ENCODE measurements at regions not wholly inside any gene's neighbourhood (a gene's known extent, or its start where the extent isn't known, plus 50 kb on each side); places are given as distances from the start of the nearest gene placed in this dataset.

DNA sequence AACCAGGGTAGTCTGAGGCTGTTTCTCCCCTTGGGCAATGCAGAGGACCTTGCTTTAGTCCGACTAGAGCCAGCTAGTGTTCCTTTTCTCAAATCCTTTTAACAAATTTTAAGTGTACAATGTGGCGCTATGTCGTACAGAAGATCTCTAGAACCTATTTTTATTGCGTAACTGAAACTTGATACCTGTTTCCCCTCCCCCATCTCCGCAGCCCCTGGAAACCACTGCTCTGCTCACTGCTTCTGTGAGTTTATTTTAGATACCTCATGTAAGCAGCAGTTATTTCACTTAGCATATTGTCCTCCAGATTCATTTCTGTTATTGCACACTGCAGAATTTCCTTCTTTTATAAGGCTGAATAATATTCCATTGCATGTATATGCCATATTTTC, 1092.3 kb downstream of the AACS start:
- no TSS peak for BruUV-seq (replicated peaks)
- no peak overlapping the region for H3K4me3 ChIP-seq (ENCODE audit: low read depth, low read length, poor library complexity, severe bottlenecking)
- POLR2A ChIA-PET, result no interaction called here

GRCh38 chr12:126159139-126159538, 1093.9 kb downstream of the AACS start:
- no peak for TF ChIP-seq EZH2phosphoT487 (IDR thresholded peaks at IDR 0.05; ENCODE audit: borderline replicate concordance, low read depth, low read length)
- TF ChIP-seq, protein P1, sequence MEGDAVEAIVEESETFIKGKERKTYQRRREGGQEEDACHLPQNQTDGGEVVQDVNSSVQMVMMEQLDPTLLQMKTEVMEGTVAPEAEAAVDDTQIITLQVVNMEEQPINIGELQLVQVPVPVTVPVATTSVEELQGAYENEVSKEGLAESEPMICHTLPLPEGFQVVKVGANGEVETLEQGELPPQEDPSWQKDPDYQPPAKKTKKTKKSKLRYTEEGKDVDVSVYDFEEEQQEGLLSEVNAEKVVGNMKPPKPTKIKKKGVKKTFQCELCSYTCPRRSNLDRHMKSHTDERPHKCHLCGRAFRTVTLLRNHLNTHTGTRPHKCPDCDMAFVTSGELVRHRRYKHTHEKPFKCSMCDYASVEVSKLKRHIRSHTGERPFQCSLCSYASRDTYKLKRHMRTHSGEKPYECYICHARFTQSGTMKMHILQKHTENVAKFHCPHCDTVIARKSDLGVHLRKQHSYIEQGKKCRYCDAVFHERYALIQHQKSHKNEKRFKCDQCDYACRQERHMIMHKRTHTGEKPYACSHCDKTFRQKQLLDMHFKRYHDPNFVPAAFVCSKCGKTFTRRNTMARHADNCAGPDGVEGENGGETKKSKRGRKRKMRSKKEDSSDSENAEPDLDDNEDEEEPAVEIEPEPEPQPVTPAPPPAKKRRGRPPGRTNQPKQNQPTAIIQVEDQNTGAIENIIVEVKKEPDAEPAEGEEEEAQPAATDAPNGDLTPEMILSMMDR (conservative IDR thresholded peaks at IDR 0.05; ENCODE audit: low read length), result no peak
- CTCF ChIA-PET (ENCODE audit: unreplicated experiment), result no interaction called here
- Histone ChIP-seq H3K79me2 (ENCODE audit: insufficient read depth, low read depth, low read length) (no peaks in the 10 kb centered on the region), H4K20me1 (ENCODE audit: insufficient read depth, low read length) (no peaks in the 10 kb centered on the region), H3K27ac (ENCODE audit: low read depth, low read length, poor library complexity, severe bottlenecking) (no peak overlapping the region), H3K4me1 (ENCODE audit: insufficient read depth, low read length, poor library complexity, severe bottlenecking) (no peaks in the 10 kb centered on the region), H2AFZ (ENCODE audit: low read length) (no peak overlapping the region), H3K36me3 (ENCODE audit: insufficient read depth, low read length) (no peaks in the 10 kb centered on the region), H3K4me2 (ENCODE audit: low read length) (no peak overlapping the region), H3K4me3 (ENCODE audit: low read depth, low read length, poor library complexity, severe bottlenecking) (no peak overlapping the region), H3K9me3 (ENCODE audit: low read length) (no peaks in the 10 kb centered on the region), H3K9me2 (ENCODE audit: insufficient read depth, low read length) (no peaks in the 10 kb centered on the region)
- BruUV-seq (replicated peaks), result no TSS peak
- intact Hi-C loops (cut with micrococcal nuclease; ENCODE audit: unreplicated experiment), result no loop called here
- no peak for DNase-seq (ENCODE audit: low spot score)
- POLR2A ChIA-PET, result no interaction called here

More for the DNA sequence above, 1092.3 kb downstream of the AACS start:
- TF ChIP-seq EZH2phosphoT487 (IDR thresholded peaks at IDR 0.05; ENCODE audit: borderline replicate concordance, low read depth, low read length), result no peak
- TF ChIP-seq, protein P1 (conservative IDR thresholded peaks at IDR 0.05; ENCODE audit: low read length), result no peak
- intact Hi-C loops (cut with micrococcal nuclease; ENCODE audit: unreplicated experiment), result no loop called here
- Histone ChIP-seq H3K79me2 (ENCODE audit: insufficient read depth, low read depth, low read length) (no peaks in the 10 kb centered on the region), H4K20me1 (ENCODE audit: insufficient read depth, low read length) (no peaks in the 10 kb centered on the region), H3K9me3 (ENCODE audit: low read length) (no peaks in the 10 kb centered on the region), H3K27ac (ENCODE audit: low read depth, low read length, poor library complexity, severe bottlenecking) (no peak overlapping the region), H3K9me2 (ENCODE audit: insufficient read depth, low read length) (no peaks in the 10 kb centered on the region), H3K4me2 (ENCODE audit: low read length) (no peak overlapping the region), H2AFZ (ENCODE audit: low read length) (no peak overlapping the region), H3K36me3 (ENCODE audit: insufficient read depth, low read length) (no peaks in the 10 kb centered on the region), H3K4me1 (ENCODE audit: insufficient read depth, low read length, poor library complexity, severe bottlenecking) (no peaks in the 10 kb centered on the region)
- CTCF ChIA-PET (ENCODE audit: unreplicated experiment), result no interaction called here
- no peak for DNase-seq (ENCODE audit: low spot score)

GRCh38 chr12:126160912-126161311, 1095.7 kb downstream of the AACS start:
- Histone ChIP-seq H2AFZ (ENCODE audit: low read length) (no peak overlapping the region), H3K79me2 (ENCODE audit: insufficient read depth, low read depth, low read length) (no peaks in the 10 kb centered on the region), H3K9me3 (ENCODE audit: low read length) (no peaks in the 10 kb centered on the region), H3K4me1 (ENCODE audit: insufficient read depth, low read length, poor library complexity, severe bottlenecking) (no peaks in the 10 kb centered on the region), H3K36me3 (ENCODE audit: insufficient read depth, low read length) (no peaks in the 10 kb centered on the region), H3K9me2 (ENCODE audit: insufficient read depth, low read length) (no peaks in the 10 kb centered on the region), H4K20me1 (ENCODE audit: insufficient read depth, low read length) (no peaks in the 10 kb centered on the region), H3K27ac (ENCODE audit: low read depth, low read length, poor library complexity, severe bottlenecking) (no peak overlapping the region), H3K4me2 (ENCODE audit: low read length) (no peak overlapping the region), H3K4me3 (ENCODE audit: low read depth, low read length, poor library complexity, severe bottlenecking) (no peak overlapping the region)
- ChIA-PET POLR2A (no interaction called here), CTCF (ENCODE audit: unreplicated experiment) (no interaction called here)
- intact Hi-C loops (cut with micrococcal nuclease; ENCODE audit: unreplicated experiment), result no loop called here
- TF ChIP-seq EZH2phosphoT487 (IDR thresholded peaks at IDR 0.05; ENCODE audit: borderline replicate concordance, low read depth, low read length), result no peak
- TF ChIP-seq, protein P1 (conservative IDR thresholded peaks at IDR 0.05; ENCODE audit: low read length), result no peak
- DNase-seq (ENCODE audit: low spot score), result no peak
- BruUV-seq (replicated peaks), result no TSS peak
